GM12878 (cell line): ENCODE measurements at regions not wholly inside any gene's neighbourhood (a gene's known extent, or its start where the extent isn't known, plus 50 kb on each side); places are given as distances from the start of the nearest gene placed in this dataset.

Experiments
- ATAC-seq: fragments of 200-7000 bp; cut with Tn5 transposase; 3 replicates; pipeline ENCODE4 v1.9.1; 2020; ENCODE audit warnings: mild to moderate bottlenecking, moderate library complexity
- BruUV-seq: library from RNA; stranded (reverse); fragments of 400-500 nt; replicated peaks from 2 replicates; lab custom pipeline; 2021; lab: Mats Ljungman, UMichigan
- CTCF ChIA-PET: fragments of 300-600 bp; sonication (Branson Sonifier 250); formaldehyde crosslinking; extraction: SDS; loops from one replicate; lab custom pipeline; 2021; ENCODE audit warnings: inconsistent platforms; lab: Yijun Ruan, JAX
- POLR2A ChIA-PET: fragments of 350-600 bp; formaldehyde crosslinking; extraction: SDS; loops from one replicate; lab custom pipeline; 2021; ENCODE audit warnings: inconsistent platforms; lab: Charles Lee
- RAD21 ChIA-PET: fragments of 300-600 bp; sonication (Branson Sonifier 250); formaldehyde crosslinking; loops from one replicate; lab custom pipeline; 2023; ENCODE audit warnings: antibody characterized with exemption; ENCODE audit not compliant: unreplicated experiment; lab: Charles Lee
- SMC1A ChIA-PET: fragments of 300-600 bp; sonication (Branson Sonifier 250); formaldehyde crosslinking; loops from one replicate; lab custom pipeline; 2023; ENCODE audit not compliant: unreplicated experiment, uncharacterized antibody; lab: Charles Lee
- DNase-seq: peaks from one replicate; pipeline ENCODE4 v3.0.0-alpha.2; 2011; ENCODE audit warnings: low read depth, low spot score
- FAIRE-seq: peaks from 3 replicates; lab custom pipeline; 2011; peaks lifted over from hg19 to GRCh38; lab: Jason Lieb, UNC
- H2AFZ ChIP-seq: 2 replicates; pipeline ENCODE4 v1.6.0; 2011; ENCODE audit warnings: low read depth, low read length, control low read depth; ENCODE audit not compliant: control insufficient read depth
- H3K27ac ChIP-seq: 2 replicates; pipeline ENCODE4 v1.5.1; 2011; ENCODE audit warnings: control low read depth; ENCODE audit not compliant: control insufficient read depth, insufficient read depth
- H3K27me3 ChIP-seq, 2 experiments: replicated peaks in 1 of 2; 2 replicates each; pipeline versions ENCODE4 v1.6.0 to v1.6.1; 2011; ENCODE audit warnings: low read length in 1 of 2; ENCODE audit not compliant: control insufficient read depth in 2 of 2, insufficient read depth in 2 of 2
- H3K36me3 ChIP-seq, 2 experiments: 2 replicates each; pipeline ENCODE4 v1.5.1; 2011; ENCODE audit warnings: low read length in 1 of 2; ENCODE audit not compliant: control insufficient read depth in 2 of 2, insufficient read depth in 2 of 2
- H3K4me1 ChIP-seq: 2 replicates; pipeline ENCODE4 v1.6.1; 2011; ENCODE audit warnings: mild to moderate bottlenecking, low read length, moderate library complexity, mixed read lengths; ENCODE audit not compliant: control insufficient read depth, insufficient read depth
- H3K4me2 ChIP-seq: 2 replicates; pipeline ENCODE4 v1.6.0; 2011; ENCODE audit warnings: control low read depth; ENCODE audit not compliant: control insufficient read depth, insufficient read depth
- H3K4me3 ChIP-seq: fragments of 200-600 bp; sonication (generic); 2 replicates; pipeline ENCODE4 v1.5.1; 2016
- H3K79me2 ChIP-seq: 2 replicates; pipeline ENCODE4 v1.6.0; 2011; ENCODE audit warnings: low read length; ENCODE audit not compliant: control insufficient read depth, insufficient read depth
- H3K9ac ChIP-seq: 2 replicates; pipeline ENCODE4 v1.8.0; 2011; ENCODE audit warnings: low read length, control low read depth, mixed read lengths; ENCODE audit not compliant: control insufficient read depth, insufficient read depth
- H3K9me3 ChIP-seq: replicated peaks from 3 replicates; pipeline ENCODE4 v1.5.1; 2011; ENCODE audit warnings: mild to moderate bottlenecking, low read length; ENCODE audit not compliant: control insufficient read depth, insufficient read depth
- H4K20me1 ChIP-seq: 2 replicates; pipeline ENCODE4 v1.6.0; 2011; ENCODE audit not compliant: control insufficient read depth, insufficient read depth
- CREB1 ChIP-seq: IDR thresholded peaks from 2 replicates; pipeline ENCODE4 v1.6.1; 2012; ENCODE audit warnings: low read depth, mild to moderate bottlenecking, inconsistent platforms
- DPF2 ChIP-seq: fragments of 450-650 bp; IDR thresholded peaks from 2 replicates; pipeline ENCODE4 v1.6.1; 2017; ENCODE audit warnings: mild to moderate bottlenecking
- EGR1 ChIP-seq, 2 experiments: IDR thresholded peaks; 1 replicate in 1 of 2; 2 replicates in 1 of 2; pipeline ENCODE4 v1.6.1; 2011 to 2012; ENCODE audit warnings: low read depth in 2 of 2, low read length in 2 of 2, borderline replicate concordance in 1 of 2, mild to moderate bottlenecking in 1 of 2, moderate library complexity in 1 of 2
- EZH2 ChIP-seq: IDR thresholded peaks from 2 replicates; pipeline ENCODE4 v1.6.1; 2012; ENCODE audit warnings: low read depth, mild to moderate bottlenecking, control low read depth, inconsistent platforms, low read length, borderline replicate concordance; ENCODE audit not compliant: control insufficient read depth
- FOS ChIP-seq: IDR thresholded peaks from 3 replicates; pipeline ENCODE4 v1.6.1; 2011; ENCODE audit warnings: borderline replicate concordance; ENCODE audit not compliant: insufficient read length; ENCODE audit errors: extremely low read depth
- IKZF1 ChIP-seq: fragments of 450-650 bp; conservative IDR thresholded peaks from 2 replicates; pipeline ENCODE4 v1.6.1; 2017; ENCODE audit warnings: antibody characterized with exemption, mild to moderate bottlenecking
- IRF4 ChIP-seq: IDR thresholded peaks from 2 replicates; pipeline ENCODE4 v1.6.1; 2011; ENCODE audit warnings: low read depth, low read length
- IRF5 ChIP-seq: fragments of 450-650 bp; IDR thresholded peaks from 2 replicates; pipeline ENCODE4 v1.6.1; 2017; ENCODE audit warnings: borderline replicate concordance
- MEF2A ChIP-seq: IDR thresholded peaks from 2 replicates; pipeline ENCODE4 v1.6.1; 2011; ENCODE audit warnings: low read depth, mild to moderate bottlenecking, low read length, moderate library complexity; ENCODE audit not compliant: insufficient read depth
- MLLT1 ChIP-seq: fragments of 450-650 bp; IDR thresholded peaks from 2 replicates; pipeline ENCODE4 v1.6.1; 2016; ENCODE audit warnings: mild to moderate bottlenecking
- MTA2 ChIP-seq: fragments of 450-650 bp; IDR thresholded peaks from 2 replicates; pipeline ENCODE4 v1.6.1; 2016; ENCODE audit warnings: low read depth, mild to moderate bottlenecking, moderate library complexity
- NFYA ChIP-seq: IDR thresholded peaks from 2 replicates; pipeline ENCODE4 v1.6.1; 2011; ENCODE audit warnings: low read depth, mild to moderate bottlenecking, low read length, improper control_type of control experiment, borderline replicate concordance
- NR2F1 ChIP-seq: fragments of 450-650 bp; conservative IDR thresholded peaks from 2 replicates; pipeline ENCODE4 v1.6.1; 2017; ENCODE audit warnings: mild to moderate bottlenecking
- NRF1 ChIP-seq: conservative IDR thresholded peaks from 2 replicates; pipeline ENCODE4 v1.6.1; 2011; ENCODE audit warnings: mild to moderate bottlenecking, low read depth, low read length, improper control_type of control experiment
- TBL1XR1 ChIP-seq: IDR thresholded peaks from 2 replicates; pipeline ENCODE4 v1.6.1; 2012; ENCODE audit warnings: low read depth, low read length, improper control_type of control experiment
- YBX1 ChIP-seq: fragments of 450-650 bp; IDR thresholded peaks from 2 replicates; pipeline ENCODE4 v1.6.1; 2016; ENCODE audit warnings: antibody characterized with exemption
- WGBS: methylation state at CpG from one replicate; pipeline ENCODE4 v1.1.6; 2016; ENCODE audit warnings: low lambda C conversion rate; ENCODE audit not compliant: insufficient replicate concordance, insufficient coverage; ENCODE audit errors: missing lambda C conversion rate; 5-methylcytosine and 5-hydroxymethylcytosine counted together
- in situ Hi-C: fragments of 300-500 bp; cut with MboI; formaldehyde crosslinking; loops from 9 replicates; pipeline ENCODE4 v1.14.3; 2018; ENCODE audit warnings: mixed read lengths
- intact Hi-C: fragments of 100-400 bp; cut with micrococcal nuclease; formaldehyde crosslinking; loops from one replicate; pipeline ENCODE4 v1.14.2; 2022; ENCODE audit not compliant: unreplicated experiment

- TF ChIP-seq CREB1, result no peak
- TF ChIP-seq DPF2, result no peak
- TF ChIP-seq IKZF1, result no peak
- no peak for TF ChIP-seq NRF1
- TF ChIP-seq MEF2A, result no peak
- H3K4me1 ChIP-seq, result no peaks in the 10 kb centered on the region
- no peaks in the 10 kb centered on the region for H3K9me3 ChIP-seq
- FAIRE-seq (no peak), ATAC-seq (no peak), DNase-seq (no peak)
- ChIA-PET CTCF (interaction anchor here (1.2 to 4.8 kb wide), 7 partner anchors 10 to 729 kb away, joined by 3 to 54 read pairs (median 7); no protein-coding TSS in a partner anchor), SMC1A (interaction anchor here (0.8 to 4.7 kb wide), 9 partner anchors 13 to 803 kb away, joined by 3 to 36 read pairs (median 4); no protein-coding TSS in a partner anchor), POLR2A (no interaction called here), RAD21 (interaction anchor here (1.6 to 3.1 kb wide), 3 partner anchors 24 to 123 kb away, joined by 3 to 22 read pairs (median 7); no protein-coding TSS in a partner anchor)
- no peaks in the 10 kb centered on the region for H3K36me3 ChIP-seq
- H2AFZ ChIP-seq, result no peak overlapping the region
- intact Hi-C loops (loop anchor here (5.0 to 10.0 kb wide), 2 partner anchors 195 to 737 kb away; no protein-coding TSS in a partner anchor), in situ Hi-C loops (no loop called here)
- BruUV-seq, result no TSS peak
- WGBS, result 0% methylated on average over 2 of the region's 2 CpGs
- H3K9ac ChIP-seq, result no peak overlapping the region
- no peak overlapping the region for H3K4me2 ChIP-seq
- H3K4me3 ChIP-seq, result no peak overlapping the region
- H3K27ac ChIP-seq, result no peak overlapping the region
- no peaks in the 10 kb centered on the region for H3K27me3 ChIP-seq
- H4K20me1 ChIP-seq, result no peaks in the 10 kb centered on the region
- H3K79me2 ChIP-seq, result no peaks in the 10 kb centered on the region
Observed at GRCh38 chr12:58347691-58348090, 406.3 kb downstream of the ATP23 start.

- H3K4me2 ChIP-seq, result no peak overlapping the region
- H3K36me3 ChIP-seq, result no peaks in the 10 kb centered on the region
- H2AFZ ChIP-seq, result no peak overlapping the region
- intact Hi-C loops, result loop anchor here (5.0 to 10.0 kb wide), 2 partner anchors 193 to 736 kb away; no protein-coding TSS in a partner anchor
- in situ Hi-C loops, result no loop called here
- H3K4me3 ChIP-seq, result no peak overlapping the region
- POLR2A ChIA-PET, result interaction anchor here (0.5 kb wide), 1 partner anchor 146 kb away, joined by 3 read pairs; no protein-coding TSS in a partner anchor
- FAIRE-seq (no peak), DNase-seq (no peak), ATAC-seq (no peak)
- CTCF ChIA-PET, result interaction anchor here (1.0 to 4.8 kb wide), 5 partner anchors 8 to 95 kb away, joined by 3 to 54 read pairs (median 7); no protein-coding TSS in a partner anchor
- 0% methylated on average over 2 of the region's 2 CpGs for WGBS
- H3K9ac ChIP-seq, result no peak overlapping the region
- BruUV-seq, result no TSS peak
- H3K27ac ChIP-seq, result no peak overlapping the region
- H3K79me2 ChIP-seq, result no peaks in the 10 kb centered on the region
- SMC1A ChIA-PET, result interaction anchor here (1.1 to 4.7 kb wide), 5 partner anchors 12 to 95 kb away, joined by 3 to 36 read pairs (median 3); no protein-coding TSS in a partner anchor
- H3K27me3 ChIP-seq, result no peaks in the 10 kb centered on the region
- no peaks in the 10 kb centered on the region for H3K4me1 ChIP-seq
- RAD21 ChIA-PET, result interaction anchor here (3.1 kb wide), 1 partner anchor 95 kb away, joined by 22 read pairs; no protein-coding TSS in a partner anchor
- H4K20me1 ChIP-seq, result no peaks in the 10 kb centered on the region
- no peaks in the 10 kb centered on the region for H3K9me3 ChIP-seq
- TF ChIP-seq FOS (no peak), EZH2 (no peak), MTA2 (no peak), NFYA (no peak), IRF4 (no peak), EGR1 (IDR thresholded peaks at IDR 0.05; ENCODE audit: borderline replicate concordance in 1 of 2, low read depth in 2 of 2, low read length in 2 of 2) (no peak), IRF5 (no peak), NR2F1 (no peak), TBL1XR1 (no peak), MLLT1 (no peak), YBX1 (no peak)
Observed at GRCh38 chr12:58349161-58349560, 407.8 kb downstream of the ATP23 start.
